ENCODE measurements at regions not wholly inside any gene's neighbourhood (a gene's known extent, or its start where the extent isn't known, plus 50 kb on each side); places are given as distances from the start of the nearest gene placed in this dataset.

DNA sequence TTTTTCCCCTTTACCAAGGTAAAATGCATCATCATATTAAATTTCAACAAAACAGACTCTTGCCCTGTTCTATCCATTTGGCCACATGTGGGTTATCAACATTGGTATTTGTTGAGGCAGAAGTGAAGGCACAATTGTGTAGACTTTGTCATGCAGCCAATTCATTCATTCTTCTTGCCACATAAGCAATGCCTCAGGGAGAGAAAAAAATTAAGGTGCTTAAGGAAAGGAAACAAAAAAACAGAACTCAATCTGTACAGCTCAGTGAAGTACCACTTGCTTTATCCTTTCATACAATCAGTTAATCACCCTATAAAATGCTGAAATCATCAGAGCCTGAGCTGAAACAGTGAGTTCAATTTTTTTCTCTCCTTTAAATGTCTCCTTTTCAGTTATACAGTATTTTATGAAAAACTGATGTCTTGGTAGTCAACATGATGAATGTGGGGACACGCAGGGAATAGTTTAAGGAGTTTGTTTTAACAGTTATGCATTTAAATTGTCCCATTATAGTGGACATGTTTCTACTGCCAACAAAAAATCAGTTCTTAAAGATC, 588.9 kb downstream of the MFSD1 start:
- TF ChIP-seq ZFP3 (tag by site-specific recombination; IDR thresholded peaks at IDR 0.05; ENCODE audit: low read depth): no peak
- no peak for TF ChIP-seq ZXDB (tag by site-specific recombination; IDR thresholded peaks at IDR 0.05)
- TF ChIP-seq, protein P1, sequence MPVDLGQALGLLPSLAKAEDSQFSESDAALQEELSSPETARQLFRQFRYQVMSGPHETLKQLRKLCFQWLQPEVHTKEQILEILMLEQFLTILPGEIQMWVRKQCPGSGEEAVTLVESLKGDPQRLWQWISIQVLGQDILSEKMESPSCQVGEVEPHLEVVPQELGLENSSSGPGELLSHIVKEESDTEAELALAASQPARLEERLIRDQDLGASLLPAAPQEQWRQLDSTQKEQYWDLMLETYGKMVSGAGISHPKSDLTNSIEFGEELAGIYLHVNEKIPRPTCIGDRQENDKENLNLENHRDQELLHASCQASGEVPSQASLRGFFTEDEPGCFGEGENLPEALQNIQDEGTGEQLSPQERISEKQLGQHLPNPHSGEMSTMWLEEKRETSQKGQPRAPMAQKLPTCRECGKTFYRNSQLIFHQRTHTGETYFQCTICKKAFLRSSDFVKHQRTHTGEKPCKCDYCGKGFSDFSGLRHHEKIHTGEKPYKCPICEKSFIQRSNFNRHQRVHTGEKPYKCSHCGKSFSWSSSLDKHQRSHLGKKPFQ (tag by site-specific recombination; IDR thresholded peaks at IDR 0.05): no peak
- TF ChIP-seq ZEB2 (tag by site-specific recombination; IDR thresholded peaks at IDR 0.05): no peak
- TF ChIP-seq ZNF335 (tag by site-specific recombination; conservative IDR thresholded peaks at IDR 0.05): no peak
- TF ChIP-seq, protein P2, sequence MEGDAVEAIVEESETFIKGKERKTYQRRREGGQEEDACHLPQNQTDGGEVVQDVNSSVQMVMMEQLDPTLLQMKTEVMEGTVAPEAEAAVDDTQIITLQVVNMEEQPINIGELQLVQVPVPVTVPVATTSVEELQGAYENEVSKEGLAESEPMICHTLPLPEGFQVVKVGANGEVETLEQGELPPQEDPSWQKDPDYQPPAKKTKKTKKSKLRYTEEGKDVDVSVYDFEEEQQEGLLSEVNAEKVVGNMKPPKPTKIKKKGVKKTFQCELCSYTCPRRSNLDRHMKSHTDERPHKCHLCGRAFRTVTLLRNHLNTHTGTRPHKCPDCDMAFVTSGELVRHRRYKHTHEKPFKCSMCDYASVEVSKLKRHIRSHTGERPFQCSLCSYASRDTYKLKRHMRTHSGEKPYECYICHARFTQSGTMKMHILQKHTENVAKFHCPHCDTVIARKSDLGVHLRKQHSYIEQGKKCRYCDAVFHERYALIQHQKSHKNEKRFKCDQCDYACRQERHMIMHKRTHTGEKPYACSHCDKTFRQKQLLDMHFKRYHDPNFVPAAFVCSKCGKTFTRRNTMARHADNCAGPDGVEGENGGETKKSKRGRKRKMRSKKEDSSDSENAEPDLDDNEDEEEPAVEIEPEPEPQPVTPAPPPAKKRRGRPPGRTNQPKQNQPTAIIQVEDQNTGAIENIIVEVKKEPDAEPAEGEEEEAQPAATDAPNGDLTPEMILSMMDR (tag by site-specific recombination; IDR thresholded peaks at IDR 0.05): no peak
- TF ChIP-seq, protein P3, sequence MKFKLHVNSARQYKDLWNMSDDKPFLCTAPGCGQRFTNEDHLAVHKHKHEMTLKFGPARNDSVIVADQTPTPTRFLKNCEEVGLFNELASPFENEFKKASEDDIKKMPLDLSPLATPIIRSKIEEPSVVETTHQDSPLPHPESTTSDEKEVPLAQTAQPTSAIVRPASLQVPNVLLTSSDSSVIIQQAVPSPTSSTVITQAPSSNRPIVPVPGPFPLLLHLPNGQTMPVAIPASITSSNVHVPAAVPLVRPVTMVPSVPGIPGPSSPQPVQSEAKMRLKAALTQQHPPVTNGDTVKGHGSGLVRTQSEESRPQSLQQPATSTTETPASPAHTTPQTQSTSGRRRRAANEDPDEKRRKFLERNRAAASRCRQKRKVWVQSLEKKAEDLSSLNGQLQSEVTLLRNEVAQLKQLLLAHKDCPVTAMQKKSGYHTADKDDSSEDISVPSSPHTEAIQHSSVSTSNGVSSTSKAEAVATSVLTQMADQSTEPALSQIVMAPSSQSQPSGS (tag by site-specific recombination; IDR thresholded peaks at IDR 0.05; ENCODE audit: low read depth): no peak
- no peak for TF ChIP-seq ZSCAN23 (tag by site-specific recombination; IDR thresholded peaks at IDR 0.05)
- no peak for TF ChIP-seq ZNF843 (tag by site-specific recombination; IDR thresholded peaks at IDR 0.05)
- no peak for TF ChIP-seq ZNF768 (tag by site-specific recombination; IDR thresholded peaks at IDR 0.05)
- no peak for TF ChIP-seq SETDB1 (IDR thresholded peaks at IDR 0.05; ENCODE audit: insufficient read length, low read length)
- TF ChIP-seq ZNF24 (tag by site-specific recombination; IDR thresholded peaks at IDR 0.05): no peak
- TF ChIP-seq ZNF138 (tag by site-specific recombination; IDR thresholded peaks at IDR 0.05; ENCODE audit: borderline replicate concordance): no peak
- no peak for TF ChIP-seq ZNF707 (tag by site-specific recombination; IDR thresholded peaks at IDR 0.05)

Measured in HEK293 (cell line).